GM23338 (cell line): ENCODE measurements at regions not wholly inside any gene's neighbourhood (a gene's known extent, or its start where the extent isn't known, plus 50 kb on each side); places are given as distances from the start of the nearest gene placed in this dataset.

Source experiments
- ATAC-seq: fragments of 200-7000 bp; cut with Tn5 transposase; 3 replicates; pipeline ENCODE4 v1.9.1; 2020
- DNase-seq: peaks from one replicate; pipeline ENCODE4 v3.0.0-alpha.2; 2015; ENCODE audit warnings: low spot score
- H2AFZ ChIP-seq: fragments of 200-600 bp; sonication (generic); 2 replicates; pipeline ENCODE4 v1.8.0; 2016; ENCODE audit warnings: antibody characterized with exemption, mild to moderate bottlenecking, moderate library complexity
- H3F3A ChIP-seq: fragments of 200-600 bp; sonication (generic); replicated peaks from 2 replicates; pipeline ENCODE4 v1.8.0; 2017; ENCODE audit warnings: antibody characterized with exemption, mixed run types, low read depth
- H3K27ac ChIP-seq: fragments of 200-600 bp; sonication (generic); 2 replicates; pipeline ENCODE4 v1.6.1; 2016; ENCODE audit warnings: low read depth
- H3K27me3 ChIP-seq: fragments of 200-600 bp; sonication (generic); 2 replicates; pipeline ENCODE4 v1.8.0; 2016; ENCODE audit warnings: mild to moderate bottlenecking, mixed run types, moderate library complexity; ENCODE audit not compliant: insufficient read depth
- H3K36me3 ChIP-seq: fragments of 200-600 bp; sonication (generic); 2 replicates; pipeline ENCODE4 v1.8.0; 2016; ENCODE audit warnings: mild to moderate bottlenecking; ENCODE audit not compliant: insufficient read depth
- H3K4me1 ChIP-seq: fragments of 200-600 bp; sonication (generic); 2 replicates; pipeline ENCODE4 v1.8.0; 2016; ENCODE audit warnings: mild to moderate bottlenecking, moderate library complexity; ENCODE audit not compliant: insufficient read depth
- H3K4me2 ChIP-seq: fragments of 200-600 bp; sonication (generic); 2 replicates; pipeline ENCODE4 v1.7.1; 2017; ENCODE audit warnings: mixed run types
- H3K4me3 ChIP-seq: fragments of 200-600 bp; sonication (generic); 2 replicates; pipeline ENCODE4 v1.6.1; 2016; ENCODE audit warnings: mixed run types
- H3K79me2 ChIP-seq: fragments of 200-600 bp; sonication (generic); replicated peaks from 2 replicates; pipeline ENCODE4 v1.8.0; 2017; ENCODE audit warnings: mild to moderate bottlenecking; ENCODE audit not compliant: insufficient read depth
- H3K9me2 ChIP-seq: fragments of 200-600 bp; sonication (generic); 2 replicates; pipeline ENCODE4 v1.8.0; 2017; ENCODE audit not compliant: insufficient read depth
- H4K20me1 ChIP-seq: fragments of 200-600 bp; sonication (generic); replicated peaks from 2 replicates; pipeline ENCODE4 v1.8.0; 2017; ENCODE audit warnings: mild to moderate bottlenecking; ENCODE audit not compliant: insufficient read depth
- H3K27ac Mint-ChIP-seq: 2 replicates; pipeline ENCODE4 v1.8.0; 2020; ENCODE audit warnings: inconsistent platforms, mild to moderate bottlenecking, moderate library complexity, mixed read lengths
- H3K27me3 Mint-ChIP-seq: 3 replicates; pipeline ENCODE4 v1.8.0; 2022; ENCODE audit warnings: low read depth, mild to moderate bottlenecking, moderate library complexity, mixed read lengths, inconsistent platforms; ENCODE audit not compliant: insufficient read depth, poor library complexity
- H3K36me3 Mint-ChIP-seq: 3 replicates; pipeline ENCODE4 v1.8.0; 2021; ENCODE audit warnings: low read depth, mild to moderate bottlenecking, inconsistent platforms, moderate library complexity, mixed read lengths
- H3K4me1 Mint-ChIP-seq: 3 replicates; pipeline ENCODE4 v1.8.0; 2020; ENCODE audit warnings: mild to moderate bottlenecking, inconsistent platforms, mixed read lengths
- H3K4me3 Mint-ChIP-seq: 3 replicates; pipeline ENCODE4 v1.8.0; 2021; ENCODE audit warnings: moderate library complexity, mild to moderate bottlenecking, inconsistent platforms, mixed read lengths
- H3K9me3 Mint-ChIP-seq: 3 replicates; pipeline ENCODE4 v1.8.0; 2020; ENCODE audit warnings: moderate library complexity, mild to moderate bottlenecking, inconsistent platforms, mixed read lengths
- CREB1 ChIP-seq: fragments of 250-450 bp; sonication (Bioruptor Pico); IDR thresholded peaks from 2 replicates; pipeline ENCODE4 v1.5.0; 2020; ENCODE audit warnings: low read depth, mild to moderate bottlenecking, moderate library complexity
- CTCF ChIP-seq, 2 experiments: fragments of 200-600 bp in 1 of 2; sonication (generic) in 1 of 2; conservative IDR thresholded peaks; 2 replicates each; pipeline versions ENCODE4 v1.5.1 to v1.6.1; 2016 to 2017; ENCODE audit warnings: antibody characterized with exemption in 2 of 2, low read depth in 2 of 2, mild to moderate bottlenecking in 2 of 2, moderate library complexity in 1 of 2
- EZH2phosphoT487 ChIP-seq: fragments of 200-600 bp; sonication (generic); IDR thresholded peaks from one replicate; pipeline ENCODE4 v1.8.1; 2018; ENCODE audit warnings: antibody characterized with exemption; ENCODE audit not compliant: unreplicated experiment
- JUNB ChIP-seq: IDR thresholded peaks from one replicate; pipeline ENCODE4 v1.6.1; 2016; ENCODE audit warnings: antibody characterized with exemption; ENCODE audit not compliant: unreplicated experiment
- NANOG ChIP-seq: IDR thresholded peaks from 2 replicates; pipeline ENCODE4 v1.6.1; 2016; ENCODE audit warnings: antibody characterized with exemption, borderline replicate concordance
- POLR2AphosphoS5 ChIP-seq: IDR thresholded peaks from 2 replicates; pipeline ENCODE4 v1.6.1; 2016; ENCODE audit warnings: antibody characterized with exemption, low read depth
- REST ChIP-seq: IDR thresholded peaks from one replicate; pipeline ENCODE4 v1.6.1; 2018; ENCODE audit warnings: antibody characterized with exemption; ENCODE audit not compliant: unreplicated experiment
- STAT1 ChIP-seq: IDR thresholded peaks from one replicate; pipeline ENCODE4 v1.6.1; 2016; ENCODE audit warnings: antibody characterized with exemption; ENCODE audit not compliant: unreplicated experiment
- ZNF114 ChIP-seq: fragments of 250-450 bp; sonication (Bioruptor Pico); IDR thresholded peaks from 2 replicates; pipeline ENCODE4 v1.5.0; 2020; ENCODE audit warnings: mild to moderate bottlenecking, moderate library complexity
- ZNF331 ChIP-seq: fragments of 250-450 bp; sonication (Bioruptor Pico); IDR thresholded peaks from 2 replicates; pipeline ENCODE4 v1.5.0; 2020; ENCODE audit warnings: low read depth, mild to moderate bottlenecking, moderate library complexity
- ZNF462 ChIP-seq: fragments of 250-450 bp; sonication (Bioruptor Pico); IDR thresholded peaks from 2 replicates; pipeline ENCODE4 v1.5.0; 2020; ENCODE audit warnings: mild to moderate bottlenecking, moderate library complexity

GRCh38 chr3:110199588-110199943 lies 862.2 kb upstream of the DPPA4 start:
- Mint-ChIP-seq H3K27ac (no peak overlapping the region), H3K4me3 (no peak overlapping the region), H3K9me3 (peaks cover 19% of the 10 kb centered on the region), H3K27me3 (no peaks in the 10 kb centered on the region), H3K36me3 (peaks cover 9% of the 10 kb centered on the region; the same call in 2 of the 3 replicates), H3K4me1 (no peaks in the 10 kb centered on the region)
- H3K9me2 ChIP-seq = no peaks in the 10 kb centered on the region; the same call in 1 of the 2 replicates
- no peak for ATAC-seq
- DNase-seq = no peak
- no peaks in the 10 kb centered on the region for H3K79me2 ChIP-seq
- no peak overlapping the region for H2AFZ ChIP-seq
- no peaks in the 10 kb centered on the region for H3K27me3 ChIP-seq
- no peak overlapping the region for H3K4me3 ChIP-seq
- no peaks in the 10 kb centered on the region for H3K36me3 ChIP-seq
- H3K4me1 ChIP-seq = no peaks in the 10 kb centered on the region
- no peak overlapping the region for H3K4me2 ChIP-seq
- TF ChIP-seq POLR2AphosphoS5 (no peak), CREB1 (CRISPR knock-in tag) (no peak), REST (no peak)
- no peaks in the 10 kb centered on the region for H3F3A ChIP-seq
- H3K27ac ChIP-seq = no peak overlapping the region
- no peaks in the 10 kb centered on the region for H4K20me1 ChIP-seq

GRCh38 chr3:110210086-110210660 lies 861.4 kb upstream of the NECTIN3 start:
- Histone ChIP-seq H3K4me1 (no peaks in the 10 kb centered on the region), H3K27ac (no peak overlapping the region), H3K36me3 (no peaks in the 10 kb centered on the region), H3K79me2 (no peaks in the 10 kb centered on the region), H3K4me3 (no peak overlapping the region), H2AFZ (no peak overlapping the region), H3K27me3 (no peaks in the 10 kb centered on the region), H4K20me1 (no peaks in the 10 kb centered on the region), H3F3A (no peaks in the 10 kb centered on the region), H3K9me2 (no peaks in the 10 kb centered on the region), H3K4me2 (no peak overlapping the region)
- ATAC-seq (no peak), DNase-seq (no peak)
- no peak overlapping the region for H3K27ac Mint-ChIP-seq
- H3K4me1 Mint-ChIP-seq = no peaks in the 10 kb centered on the region
- H3K36me3 Mint-ChIP-seq = peaks cover 5% of the 10 kb centered on the region; the same call in 1 of the 3 replicates
- TF ChIP-seq POLR2AphosphoS5 (no peak), ZNF462 (CRISPR knock-in tag) (no peak), NANOG (no peak), ZNF114 (CRISPR knock-in tag) (no peak), CTCF (conservative IDR thresholded peaks at IDR 0.05; ENCODE audit: low read depth in 2 of 2) (no peak), JUNB (no peak), EZH2phosphoT487 (no peak), STAT1 (no peak), ZNF331 (CRISPR knock-in tag) (no peak), CREB1 (CRISPR knock-in tag) (no peak)
- peaks cover 7% of the 10 kb centered on the region; the same call in 1 of the 3 replicates for H3K9me3 Mint-ChIP-seq
- H3K27me3 Mint-ChIP-seq = no peaks in the 10 kb centered on the region
- no peak overlapping the region for H3K4me3 Mint-ChIP-seq
